Caco-2 (cell line): ENCODE measurements at regions not wholly inside any gene's neighbourhood (a gene's known extent, or its start where the extent isn't known, plus 50 kb on each side); places are given as distances from the start of the nearest gene placed in this dataset.
"Not testable (repeated sequence)": the region's sequence is repeated elsewhere in the genome, so short reads cannot be mapped to it uniquely, and the experiment has no call there.

Experiments
- BruUV-seq: library from RNA; stranded (reverse); fragments of 400-500 nt; replicated peaks from 2 replicates; lab custom pipeline; 2021; lab: Mats Ljungman, UMichigan
- CTCF ChIA-PET: fragments of 300-600 bp; sonication (Branson Sonifier 250); formaldehyde crosslinking; loops from one replicate; lab custom pipeline; 2022; ENCODE audit warnings: antibody characterized with exemption; lab: Charles Lee
- POLR2A ChIA-PET: fragments of 300-600 bp; sonication (Branson Sonifier 250); formaldehyde crosslinking; loops from one replicate; lab custom pipeline; 2022; ENCODE audit warnings: antibody characterized with exemption; lab: Charles Lee
- DNase-seq, 2 experiments: peaks; one replicate each; pipeline versions ENCODE4 v3.0.0 to v3.0.0-alpha.2; 2020 to 2022
- H3K27me3 ChIP-seq: replicated peaks from 2 replicates; pipeline ENCODE4 v1.6.0; 2011; ENCODE audit warnings: low read length; ENCODE audit not compliant: control insufficient read depth, insufficient read depth
- H3K36me3 ChIP-seq: 2 replicates; pipeline ENCODE4 v1.5.1; 2011; ENCODE audit warnings: low read length; ENCODE audit not compliant: control insufficient read depth, insufficient read depth
- H3K4me1 ChIP-seq: fragments of 250-450 bp; sonication (Bioruptor Pico); 2 replicates; pipeline ENCODE4 v1.5.1; 2020; ENCODE audit warnings: mild to moderate bottlenecking
- H3K4me3 ChIP-seq: 2 replicates; pipeline ENCODE4 v1.5.1; 2011; ENCODE audit warnings: low read depth, mild to moderate bottlenecking, control low read depth, low read length
- H3K9me3 ChIP-seq: fragments of 250-450 bp; sonication (Bioruptor Pico); 2 replicates; pipeline ENCODE4 v1.5.1; 2020; ENCODE audit warnings: mild to moderate bottlenecking, moderate library complexity
- H3K27ac Mint-ChIP-seq: one replicate; pipeline ENCODE4 v1.8.0; 2022; ENCODE audit warnings: mixed read lengths; ENCODE audit not compliant: unreplicated experiment
- H3K27me3 Mint-ChIP-seq: one replicate; pipeline ENCODE4 v1.8.0; 2022; ENCODE audit warnings: mixed read lengths; ENCODE audit not compliant: insufficient read depth, unreplicated experiment
- H3K36me3 Mint-ChIP-seq: one replicate; pipeline ENCODE4 v1.8.0; 2022; ENCODE audit warnings: mild to moderate bottlenecking, mixed read lengths; ENCODE audit not compliant: insufficient read depth, unreplicated experiment
- H3K4me1 Mint-ChIP-seq: one replicate; pipeline ENCODE4 v1.8.0; 2022; ENCODE audit warnings: low read depth, mixed read lengths; ENCODE audit not compliant: unreplicated experiment
- H3K4me3 Mint-ChIP-seq: one replicate; pipeline ENCODE4 v1.8.0; 2022; ENCODE audit warnings: mild to moderate bottlenecking, moderate library complexity, mixed read lengths; ENCODE audit not compliant: unreplicated experiment
- H3K9me3 Mint-ChIP-seq: one replicate; pipeline ENCODE4 v1.8.0; 2022; ENCODE audit warnings: mixed read lengths; ENCODE audit not compliant: unreplicated experiment
- CTCF ChIP-seq, 2 experiments: fragments of 200-600 bp in 1 of 2; IDR thresholded peaks; 1 replicate in 1 of 2; 2 replicates in 1 of 2; pipeline versions ENCODE4 v1.5.1 to v1.8.0; 2011 to 2022; ENCODE audit warnings: antibody characterized with exemption in 1 of 2, control low read depth in 1 of 2, inconsistent platforms in 1 of 2, low read depth in 1 of 2, low read length in 1 of 2, mild to moderate bottlenecking in 1 of 2, moderate library complexity in 1 of 2; ENCODE audit not compliant: insufficient read depth in 1 of 2, severe bottlenecking in 1 of 2, unreplicated experiment in 1 of 2
- intact Hi-C: fragments of 100-400 bp; cut with micrococcal nuclease; formaldehyde crosslinking; loops from one replicate; pipeline ENCODE4 v1.10.0; 2022; ENCODE audit not compliant: unreplicated experiment

- POLR2A ChIA-PET: no interaction called here
- no peak for DNase-seq
- no peaks in the 10 kb centered on the region for H3K4me1 Mint-ChIP-seq
- intact Hi-C loops: no loop called here
- H3K4me3 ChIP-seq: no peak overlapping the region
- no peaks in the 10 kb centered on the region for H3K9me3 Mint-ChIP-seq
- BruUV-seq: no TSS peak
- H3K27ac Mint-ChIP-seq: no peak overlapping the region
- H3K27me3 ChIP-seq: no peaks in the 10 kb centered on the region
- no peak for TF ChIP-seq CTCF (IDR thresholded peaks at IDR 0.05; ENCODE audit: insufficient read depth in 1 of 2, low read depth in 1 of 2, low read length in 1 of 2, severe bottlenecking in 1 of 2, unreplicated experiment in 1 of 2)
- CTCF ChIA-PET: no interaction called here
- no peaks in the 10 kb centered on the region for H3K9me3 ChIP-seq
- H3K36me3 Mint-ChIP-seq: no peaks in the 10 kb centered on the region
- H3K4me3 Mint-ChIP-seq: no peak overlapping the region
- no peaks in the 10 kb centered on the region for H3K27me3 Mint-ChIP-seq
- H3K4me1 ChIP-seq: no peaks in the 10 kb centered on the region
- H3K36me3 ChIP-seq: no peaks in the 10 kb centered on the region
Measured at GRCh38 chr6:48541649-48542048, 430.7 kb upstream of the PTCHD4 start.

- no peaks in the 10 kb centered on the region for H3K4me1 ChIP-seq
- no peak for TF ChIP-seq CTCF (IDR thresholded peaks at IDR 0.05; ENCODE audit: insufficient read depth in 1 of 2, low read depth in 1 of 2, low read length in 1 of 2, severe bottlenecking in 1 of 2, unreplicated experiment in 1 of 2)
- no peak overlapping the region for H3K4me3 ChIP-seq
- no peaks in the 10 kb centered on the region for H3K36me3 ChIP-seq
- Mint-ChIP-seq H3K36me3 (no peaks in the 10 kb centered on the region), H3K9me3 (no peaks in the 10 kb centered on the region), H3K27me3 (no peaks in the 10 kb centered on the region), H3K4me1 (no peaks in the 10 kb centered on the region), H3K4me3 (no peak overlapping the region), H3K27ac (no peak overlapping the region)
- POLR2A ChIA-PET: no interaction called here
- H3K27me3 ChIP-seq: no peaks in the 10 kb centered on the region
- CTCF ChIA-PET: no interaction called here
- no peaks in the 10 kb centered on the region for H3K9me3 ChIP-seq
- no TSS peak for BruUV-seq
- no peak for DNase-seq
- intact Hi-C loops: no loop called here
Measured at GRCh38 chr6:48535582-48536009, 424.6 kb upstream of the PTCHD4 start.

GRCh38 chr6:48530978-48531377 lies 420.0 kb upstream of the PTCHD4 start:
- CTCF ChIA-PET, DNase-seq, H3K27me3 ChIP-seq, intact Hi-C loops, H3K27ac Mint-ChIP-seq, H3K9me3 Mint-ChIP-seq, H3K4me1 ChIP-seq, POLR2A ChIA-PET, H3K36me3 ChIP-seq, H3K9me3 ChIP-seq, H3K4me3 Mint-ChIP-seq, H3K36me3 Mint-ChIP-seq, BruUV-seq, H3K4me3 ChIP-seq, H3K4me1 Mint-ChIP-seq, H3K27me3 Mint-ChIP-seq: not testable (repeated sequence)

- Mint-ChIP-seq H3K4me1 (no peaks in the 10 kb centered on the region), H3K27ac (no peak overlapping the region), H3K9me3 (no peaks in the 10 kb centered on the region), H3K27me3 (no peaks in the 10 kb centered on the region), H3K36me3 (no peaks in the 10 kb centered on the region), H3K4me3 (no peak overlapping the region)
- BruUV-seq: no TSS peak
- ChIA-PET POLR2A (no interaction called here), CTCF (no interaction called here)
- DNase-seq: no peak
- Histone ChIP-seq H3K27me3 (no peaks in the 10 kb centered on the region), H3K9me3 (no peaks in the 10 kb centered on the region), H3K36me3 (no peaks in the 10 kb centered on the region), H3K4me3 (no peak overlapping the region), H3K4me1 (no peaks in the 10 kb centered on the region)
- intact Hi-C loops: no loop called here
- no peak for TF ChIP-seq CTCF (IDR thresholded peaks at IDR 0.05; ENCODE audit: insufficient read depth in 1 of 2, low read depth in 1 of 2, low read length in 1 of 2, severe bottlenecking in 1 of 2, unreplicated experiment in 1 of 2)
Measured at GRCh38 chr6:48525849-48526248, 414.9 kb upstream of the PTCHD4 start.
